HG03442 (cell line): ENCODE measurements at regions not wholly inside any gene's neighbourhood (a gene's known extent, or its start where the extent isn't known, plus 50 kb on each side); places are given as distances from the start of the nearest gene placed in this dataset.
A peak's percentile ranks its signal among the peaks of the same experiment; 100 is the strongest.

Experiments
- ATAC-seq: cut with Tn5 transposase; IDR thresholded peaks from one replicate; pipeline ENCODE4 v1.9.1; 2021; ENCODE audit warnings: mild to moderate bottlenecking, moderate library complexity; ENCODE audit not compliant: unreplicated experiment

DNA sequence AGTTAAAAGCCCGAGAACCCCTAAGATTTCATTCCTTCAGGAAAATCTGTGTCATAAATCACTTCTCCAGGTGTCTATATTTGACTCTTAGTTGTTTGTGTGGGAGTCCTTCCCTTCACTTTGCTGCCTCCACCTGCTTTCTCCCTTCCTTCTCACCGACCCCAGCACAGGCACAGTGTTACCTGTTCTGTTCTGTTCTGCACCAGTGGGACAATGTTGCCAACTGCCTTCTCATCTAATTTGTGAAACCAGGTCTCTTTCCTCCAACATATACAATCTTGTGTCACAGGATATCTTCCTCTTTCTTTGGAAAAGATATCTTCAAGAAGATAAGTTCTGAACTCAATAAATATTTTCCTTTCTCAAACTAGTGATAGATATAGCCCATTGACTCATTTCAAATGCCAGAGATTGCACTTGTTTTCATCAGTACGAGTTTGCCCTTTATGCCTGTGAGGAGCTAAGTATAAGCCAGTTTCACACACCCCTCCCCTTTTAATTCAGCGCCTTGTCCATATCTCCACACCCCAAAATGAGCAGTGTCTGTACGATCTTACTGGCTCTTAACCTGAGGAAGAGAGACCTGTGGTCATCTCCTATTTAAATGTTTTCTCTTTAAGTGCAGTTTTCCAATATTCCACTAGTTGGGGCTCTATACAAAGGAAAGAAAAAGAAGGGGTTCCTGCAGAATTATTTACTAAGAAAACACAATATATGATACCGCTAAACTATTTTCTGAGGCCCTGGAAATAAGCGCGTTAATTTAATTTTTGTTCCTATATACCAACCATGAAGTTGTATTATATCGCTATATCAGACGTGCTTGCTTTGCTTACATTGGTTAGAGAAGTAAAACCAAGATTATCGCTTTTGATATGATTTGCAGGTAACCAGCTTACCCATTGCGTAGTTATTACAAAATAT is 81.6 kb upstream of the PREP start:
- peak; percentile 37 for ATAC-seq

GRCh38 chr6:105483492-105483891 is 80.6 kb upstream of the PREP start:
- no peak for ATAC-seq

- no peak for ATAC-seq
These were observed 80.0 kb upstream of the PREP start for GRCh38 chr6:105482921-105483320.

DNA sequence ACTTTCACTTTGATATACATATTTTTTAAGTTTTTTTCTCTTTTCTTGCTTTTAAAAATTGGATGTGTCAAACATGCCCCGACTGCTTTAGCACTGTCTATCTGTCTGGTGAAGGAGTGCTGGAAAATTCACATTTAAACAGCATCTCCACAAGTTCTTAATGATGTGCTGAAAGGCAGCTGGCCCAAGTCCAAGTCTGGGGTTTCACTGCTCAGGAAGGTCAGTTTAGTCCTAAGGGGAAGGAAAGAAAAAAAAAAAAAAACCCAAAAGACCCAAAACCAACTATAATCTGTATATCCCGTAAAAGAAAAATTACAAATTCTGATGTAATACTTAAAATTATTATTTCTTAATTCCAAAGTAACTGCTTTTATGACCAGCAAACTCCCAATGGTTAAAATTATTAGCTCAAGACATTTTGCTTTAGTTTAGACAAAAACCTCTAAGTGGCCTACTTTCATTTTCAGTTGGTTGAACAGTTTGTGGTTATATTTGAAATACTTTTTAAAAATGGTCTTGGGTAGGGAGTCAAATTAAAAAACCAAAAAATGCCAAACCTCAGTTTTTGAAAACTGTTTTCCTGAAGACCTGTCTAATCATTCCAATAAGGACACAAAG is 79.5 kb upstream of the PREP start:
- no peak for ATAC-seq

- no peak for ATAC-seq
These were observed 74.1 kb upstream of the PREP start for GRCh38 chr6:105476978-105477377.

GRCh38 chr6:105474234-105474633 is 71.4 kb upstream of the PREP start:
- ATAC-seq, result no peak

DNA sequence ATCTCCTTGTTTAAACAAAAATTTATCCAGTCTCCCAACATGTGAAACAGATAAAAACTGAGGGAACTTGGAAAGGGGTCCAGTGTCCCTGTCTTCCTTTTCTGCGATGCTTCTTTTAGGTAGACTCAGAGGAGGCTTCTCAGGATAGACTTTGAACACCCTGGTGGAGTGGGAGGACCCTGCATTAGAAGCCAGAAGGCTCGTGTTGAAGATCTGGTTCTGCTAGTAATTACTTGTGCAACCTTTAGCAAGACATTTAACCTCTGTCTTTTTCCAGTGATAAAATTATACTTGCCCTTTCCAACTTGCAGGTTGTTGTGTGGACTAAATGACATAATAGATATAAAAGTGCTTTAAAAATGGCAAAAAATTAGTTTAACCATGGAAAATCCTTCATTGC is 67.1 kb upstream of the PREP start:
- no peak for ATAC-seq

- no peak for ATAC-seq
These were observed 66.0 kb upstream of the PREP start for GRCh38 chr6:105468850-105469249.

DNA sequence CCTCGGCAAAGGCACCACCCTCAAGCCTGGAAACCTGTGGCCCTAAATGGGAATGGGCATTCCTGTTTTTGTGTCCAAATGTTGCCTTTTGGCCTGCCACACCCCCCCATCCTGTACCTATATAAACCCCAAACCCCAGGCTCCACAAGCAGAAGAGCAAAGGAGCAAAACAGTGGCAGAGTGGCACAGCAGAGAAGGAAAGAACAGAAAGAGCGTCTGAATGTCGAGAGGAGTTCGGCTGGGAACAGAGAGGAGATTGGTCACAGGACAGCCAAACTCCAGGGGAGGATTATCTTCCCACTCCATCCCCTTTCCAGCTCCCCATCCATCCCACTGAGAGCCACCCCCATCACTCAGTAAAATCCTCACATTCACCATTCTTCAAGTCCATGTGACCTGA is 58.0 kb upstream of the PREP start:
- ATAC-seq, result no peak

- no peak for ATAC-seq
These were observed 57.0 kb upstream of the PREP start for GRCh38 chr6:105459864-105460263.

DNA sequence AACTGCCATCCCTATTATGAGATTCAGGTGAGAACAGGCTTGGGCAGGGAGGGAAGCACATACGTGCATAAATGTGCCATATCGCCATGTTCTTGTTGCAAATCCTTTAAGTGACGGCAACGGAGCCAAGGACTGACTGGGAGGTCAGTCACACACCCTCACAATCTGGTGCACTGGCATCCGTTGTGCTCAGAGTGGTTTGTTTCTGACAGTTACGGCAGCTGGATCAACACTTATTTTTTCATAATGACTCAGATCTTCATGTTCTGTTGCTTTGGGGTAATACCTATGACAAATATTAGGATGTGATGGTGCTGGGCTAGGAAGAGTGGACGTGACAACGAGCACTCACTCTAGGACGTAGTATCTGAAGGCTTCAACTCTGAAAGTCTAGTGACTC is 56.2 kb upstream of the PREP start:
- ATAC-seq, result peak; percentile 92

- ATAC-seq, result peak; percentile 32
These were observed 55.7 kb upstream of the PREP start for GRCh38 chr6:105458551-105458950.

- no peak for ATAC-seq
These were observed 55.2 kb upstream of the PREP start for GRCh38 chr6:105458084-105458483.

- no peak for ATAC-seq
These were observed 51.1 kb upstream of the PREP start for GRCh38 chr6:105453968-105454367.

DNA sequence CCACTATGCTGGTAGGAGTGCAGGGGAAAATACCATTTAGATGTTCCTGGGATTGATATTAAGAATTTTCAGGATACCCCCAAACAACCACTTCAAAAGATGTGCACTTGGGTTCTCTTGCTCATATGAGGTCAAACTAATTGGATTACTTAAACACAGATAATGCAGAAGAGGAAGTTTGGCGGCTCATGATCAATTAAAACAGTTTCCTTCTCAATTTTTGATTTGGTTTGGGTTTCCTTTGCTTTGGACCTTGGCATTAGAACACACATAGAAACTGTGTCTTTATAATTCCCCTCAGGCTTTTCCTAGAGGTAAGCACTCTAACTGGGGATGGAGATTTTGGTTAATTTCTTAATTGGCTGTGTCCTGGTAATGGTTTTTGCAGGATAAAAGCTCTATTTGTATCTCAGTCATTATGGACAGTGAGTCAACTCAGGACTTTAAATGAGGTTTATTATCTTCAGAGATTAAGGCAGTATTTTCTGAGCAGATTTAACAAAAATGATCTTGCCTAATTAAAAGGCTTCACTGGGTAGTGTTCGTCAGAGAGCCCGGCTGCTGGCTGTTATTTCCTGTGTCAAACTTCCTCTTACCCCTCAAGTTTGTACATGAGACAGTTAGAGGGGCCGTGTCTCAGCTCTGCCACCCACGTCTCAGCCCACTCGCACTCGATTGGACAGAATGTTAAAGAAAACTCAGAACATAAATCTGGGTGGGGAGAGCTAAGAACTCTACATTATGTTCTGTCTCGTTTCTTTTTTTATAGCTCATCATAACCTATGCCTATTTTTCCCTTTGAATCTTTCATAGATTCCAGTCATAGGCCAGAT is 50.3 kb upstream of the PREP start:
- peak; percentile 83 for ATAC-seq
